Lower leg skin (tissue), 4 donors: ENCODE measurements at regions not wholly inside any gene's neighbourhood (a gene's known extent, or its start where the extent isn't known, plus 50 kb on each side); places are given as distances from the start of the nearest gene placed in this dataset.

Experiments
- DNase-seq, 2 donors: peaks; one replicate each; pipeline ENCODE4 v3.0.0-alpha.2; 2019; ENCODE audit warnings: low spot score in 2 of 2
- H3K4me3 ChIP-seq: fragments of 200-600 bp; sonication (generic); 2 replicates; pipeline ENCODE4 v1.5.1; 2017; ENCODE audit warnings: mild to moderate bottlenecking, low read depth; ENCODE audit not compliant: poor library complexity, severe bottlenecking
- CTCF ChIP-seq, 3 donors: fragments of 450-650 bp; IDR thresholded peaks; one replicate each; pipeline ENCODE4 v1.5.1; 2016; ENCODE audit warnings: antibody characterized with exemption in 3 of 3, mild to moderate bottlenecking in 3 of 3, moderate library complexity in 2 of 3
- POLR2A ChIP-seq, 2 donors: fragments of 450-650 bp; IDR thresholded peaks; one replicate each; pipeline ENCODE4 v1.6.1; 2016 to 2017; ENCODE audit warnings: antibody characterized with exemption in 2 of 2, mild to moderate bottlenecking in 1 of 2, moderate library complexity in 1 of 2
- WGBS, 2 donors: methylation state at CpG; one replicate each; pipeline ENCODE4 v1.1.5; 2018; 5-methylcytosine and 5-hydroxymethylcytosine counted together
- intact Hi-C: fragments of 100-400 bp; cut with DNase I; formaldehyde crosslinking; loops from one replicate; pipeline ENCODE4 v1.15.0; 2023; ENCODE audit warnings: low total_unique reads

- H3K4me3 ChIP-seq: no peak overlapping the region
- no peak for DNase-seq
- no peak for TF ChIP-seq POLR2A (IDR thresholded peaks at IDR 0.05)
- TF ChIP-seq CTCF (IDR thresholded peaks at IDR 0.05): no peak
- intact Hi-C loops: no loop called here
- WGBS, 2 donors: 40 to 44% methylated on average over 2 of the region's 2 CpGs
Observed at GRCh38 chr1:191910245-191910644, 248.0 kb upstream of the RGS18 start.

DNA sequence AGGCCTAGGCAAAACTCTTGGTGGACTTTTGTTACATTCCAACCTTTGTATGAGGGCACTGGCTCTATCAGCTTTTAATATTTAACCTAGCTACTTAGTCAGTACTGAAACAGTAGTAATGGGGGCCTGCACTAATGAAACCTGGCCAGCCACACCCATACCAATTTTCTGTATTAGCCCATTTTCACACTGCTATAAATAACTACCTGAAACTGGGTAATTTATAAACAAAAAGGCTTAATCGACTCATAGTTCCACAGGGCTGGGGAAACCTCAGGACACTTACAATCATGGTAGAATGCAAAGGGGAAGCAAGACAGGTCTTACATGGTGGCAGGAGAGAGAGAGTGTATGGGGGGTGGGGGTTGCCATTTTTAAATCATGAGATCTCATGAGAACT lies 245.7 kb upstream of the RGS18 start:
- intact Hi-C loops: no loop called here
- DNase-seq: no peak
- WGBS, 2 donors: 50 to 100% methylated on average over 1 of the region's 1 CpG
- no peak overlapping the region for H3K4me3 ChIP-seq
- TF ChIP-seq CTCF (IDR thresholded peaks at IDR 0.05): no peak
- no peak for TF ChIP-seq POLR2A (IDR thresholded peaks at IDR 0.05)

- no peak for DNase-seq
- H3K4me3 ChIP-seq: no peak overlapping the region
- TF ChIP-seq CTCF (IDR thresholded peaks at IDR 0.05) (no peak), POLR2A (IDR thresholded peaks at IDR 0.05) (no peak)
- intact Hi-C loops: no loop called here
Observed at GRCh38 chr1:191913260-191913977, 244.8 kb upstream of the RGS18 start.

- no peak overlapping the region for H3K4me3 ChIP-seq
- no peak for DNase-seq
- 62 to 67% methylated on average over 1 of the region's 1 CpG for WGBS, 2 donors
- no peak for TF ChIP-seq POLR2A (IDR thresholded peaks at IDR 0.05)
- no peak for TF ChIP-seq CTCF (IDR thresholded peaks at IDR 0.05)
- intact Hi-C loops: no loop called here
Observed at GRCh38 chr1:191929383-191929782, 228.9 kb upstream of the RGS18 start.

- DNase-seq: no peak
- no peak overlapping the region for H3K4me3 ChIP-seq
- intact Hi-C loops: no loop called here
- no peak for TF ChIP-seq POLR2A (IDR thresholded peaks at IDR 0.05)
- no peak for TF ChIP-seq CTCF (IDR thresholded peaks at IDR 0.05)
- WGBS, 2 donors: 58 to 73% methylated on average over 1 of the region's 1 CpG
Observed at GRCh38 chr1:191943684-191944083, 214.6 kb upstream of the RGS18 start.

GRCh38 chr1:191953526-191953925 lies 204.7 kb upstream of the RGS18 start:
- intact Hi-C loops: no loop called here
- TF ChIP-seq POLR2A (IDR thresholded peaks at IDR 0.05): no peak
- no peak for TF ChIP-seq CTCF (IDR thresholded peaks at IDR 0.05)
- WGBS, 2 donors: 48 to 53% methylated on average over 1 of the region's 1 CpG
- H3K4me3 ChIP-seq: no peak overlapping the region
- DNase-seq: no peak
